ENCODE measurements at regions not wholly inside any gene's neighbourhood (a gene's known extent, or its start where the extent isn't known, plus 50 kb on each side); places are given as distances from the start of the nearest gene placed in this dataset.

GRCh38 chr13:90531744-90532143 is 815.7 kb upstream of the MIR17HG start:
- DNase-seq: no peak

GRCh38 chr13:90532861-90533492 is 814.5 kb upstream of the MIR17HG start:
- DNase-seq: no peak

- no peak for DNase-seq
These were observed 813.6 kb upstream of the MIR17HG start for GRCh38 chr13:90533866-90534265.

- no peak for DNase-seq
These were observed 812.7 kb upstream of the MIR17HG start for GRCh38 chr13:90534617-90535370.

- no peak for DNase-seq
These were observed 812.1 kb upstream of the MIR17HG start for GRCh38 chr13:90535421-90535820.

GRCh38 chr13:90538063-90538462 is 809.4 kb upstream of the MIR17HG start:
- DNase-seq: no peak

- no peak for DNase-seq
These were observed 806.1 kb upstream of the MIR17HG start for GRCh38 chr13:90541346-90541745.

- DNase-seq: no peak
These were observed 804.5 kb upstream of the MIR17HG start for GRCh38 chr13:90542959-90543505.

- DNase-seq: no peak
These were observed 802.2 kb upstream of the MIR17HG start for GRCh38 chr13:90545070-90545840.

GRCh38 chr13:90547272-90547790 is 800.2 kb upstream of the MIR17HG start:
- no peak for DNase-seq

- DNase-seq: no peak
These were observed 796.2 kb upstream of the MIR17HG start for GRCh38 chr13:90551253-90551652.

- DNase-seq: no peak
These were observed 794.8 kb upstream of the MIR17HG start for GRCh38 chr13:90552702-90553101.

GRCh38 chr13:90553159-90553558 is 794.3 kb upstream of the MIR17HG start:
- no peak for DNase-seq

- DNase-seq: no peak
These were observed 789.9 kb upstream of the MIR17HG start for GRCh38 chr13:90557626-90558025.

GRCh38 chr13:90562443-90562842 is 785.0 kb upstream of the MIR17HG start:
- no peak for DNase-seq

GRCh38 chr13:90564096-90564495 is 783.4 kb upstream of the MIR17HG start:
- DNase-seq: no peak

GRCh38 chr13:90564566-90564965 is 782.9 kb upstream of the MIR17HG start:
- DNase-seq: no peak

- DNase-seq: no peak
These were observed 781.3 kb upstream of the MIR17HG start for GRCh38 chr13:90565985-90566713.

- no peak for DNase-seq
These were observed 779.3 kb upstream of the MIR17HG start for GRCh38 chr13:90568165-90568564.

GRCh38 chr13:90576067-90576466 is 771.4 kb upstream of the MIR17HG start:
- no peak for DNase-seq

GRCh38 chr13:90577726-90578125 is 769.8 kb upstream of the MIR17HG start:
- no peak for DNase-seq

GRCh38 chr13:90585392-90585791 is 762.1 kb upstream of the MIR17HG start:
- DNase-seq: no peak
